GM23248 (cell line): ENCODE measurements at regions not wholly inside any gene's neighbourhood (a gene's known extent, or its start where the extent isn't known, plus 50 kb on each side); places are given as distances from the start of the nearest gene placed in this dataset.

Experiments used
- DNase-seq: peaks from one replicate; pipeline ENCODE4 v3.0.0-alpha.2; 2015
- H2AFZ ChIP-seq: fragments of 200-600 bp; sonication (generic); 2 replicates; pipeline ENCODE4 v1.6.1; 2016; ENCODE audit warnings: antibody characterized with exemption
- H3F3A ChIP-seq: fragments of 200-600 bp; sonication (generic); 2 replicates; pipeline ENCODE4 v1.6.1; 2016; ENCODE audit warnings: mild to moderate bottlenecking, antibody characterized with exemption, mixed run types; ENCODE audit not compliant: insufficient read depth
- H3K27ac ChIP-seq: fragments of 200-600 bp; sonication (generic); 2 replicates; pipeline ENCODE4 v1.5.1; 2016; ENCODE audit warnings: mild to moderate bottlenecking
- H3K27me3 ChIP-seq: fragments of 200-600 bp; sonication (generic); replicated peaks from 2 replicates; pipeline ENCODE4 v1.6.1; 2016; ENCODE audit warnings: mild to moderate bottlenecking; ENCODE audit not compliant: insufficient read depth
- H3K36me3 ChIP-seq: fragments of 200-600 bp; sonication (generic); 2 replicates; pipeline ENCODE4 v1.6.1; 2016; ENCODE audit warnings: low read depth, mild to moderate bottlenecking
- H3K4me1 ChIP-seq: fragments of 200-600 bp; sonication (generic); 2 replicates; pipeline ENCODE4 v1.6.1; 2016; ENCODE audit warnings: mild to moderate bottlenecking; ENCODE audit not compliant: insufficient read depth
- H3K4me2 ChIP-seq: fragments of 200-600 bp; sonication (generic); one replicate; pipeline ENCODE4 v1.6.1; 2016; ENCODE audit warnings: mild to moderate bottlenecking; ENCODE audit not compliant: unreplicated experiment
- H3K4me3 ChIP-seq: fragments of 200-600 bp; sonication (generic); 2 replicates; pipeline ENCODE4 v1.5.1; 2016; ENCODE audit warnings: mild to moderate bottlenecking
- H3K79me2 ChIP-seq: fragments of 200-600 bp; sonication (generic); 2 replicates; pipeline ENCODE4 v1.6.1; 2016; ENCODE audit warnings: mild to moderate bottlenecking; ENCODE audit not compliant: insufficient read depth
- H3K9ac ChIP-seq: fragments of 200-600 bp; sonication (generic); 2 replicates; pipeline ENCODE4 v1.6.1; 2016; ENCODE audit warnings: mild to moderate bottlenecking
- H3K9me2 ChIP-seq: fragments of 200-600 bp; sonication (generic); 2 replicates; pipeline ENCODE4 v1.6.1; 2016; ENCODE audit warnings: mixed run types, mild to moderate bottlenecking, moderate library complexity; ENCODE audit not compliant: insufficient read depth
- H3K9me3 ChIP-seq: fragments of 200-600 bp; sonication (generic); one replicate; pipeline ENCODE4 v1.6.1; 2017; ENCODE audit warnings: low read depth
- H4K20me1 ChIP-seq: fragments of 200-600 bp; sonication (generic); 2 replicates; pipeline ENCODE4 v1.6.0; 2016; ENCODE audit not compliant: insufficient read depth
- EZH2 ChIP-seq: fragments of 200-600 bp; sonication (generic); IDR thresholded peaks from 2 replicates; pipeline ENCODE4 v1.6.1; 2018; ENCODE audit warnings: antibody characterized with exemption, mild to moderate bottlenecking; ENCODE audit not compliant: insufficient read depth, poor library complexity, severe bottlenecking
- EZH2phosphoT487 ChIP-seq: fragments of 200-600 bp; sonication (generic); IDR thresholded peaks from 2 replicates; pipeline ENCODE4 v1.6.1; 2018; ENCODE audit warnings: antibody characterized with exemption, moderate library complexity, mild to moderate bottlenecking, low read depth; ENCODE audit not compliant: insufficient read depth
- WGBS, 2 experiments: methylation state at CpG; one replicate each; pipeline ENCODE4 v1.1.6; 2015 to 2017; ENCODE audit warnings: low lambda C conversion rate in 2 of 2, low coverage in 1 of 2; ENCODE audit errors: missing lambda C conversion rate in 2 of 2; 5-methylcytosine and 5-hydroxymethylcytosine counted together
- in situ Hi-C: fragments of 300-500 bp; cut with MboI; formaldehyde crosslinking; loops from 2 replicates; pipeline ENCODE4 v1.15.0; 2020

DNA sequence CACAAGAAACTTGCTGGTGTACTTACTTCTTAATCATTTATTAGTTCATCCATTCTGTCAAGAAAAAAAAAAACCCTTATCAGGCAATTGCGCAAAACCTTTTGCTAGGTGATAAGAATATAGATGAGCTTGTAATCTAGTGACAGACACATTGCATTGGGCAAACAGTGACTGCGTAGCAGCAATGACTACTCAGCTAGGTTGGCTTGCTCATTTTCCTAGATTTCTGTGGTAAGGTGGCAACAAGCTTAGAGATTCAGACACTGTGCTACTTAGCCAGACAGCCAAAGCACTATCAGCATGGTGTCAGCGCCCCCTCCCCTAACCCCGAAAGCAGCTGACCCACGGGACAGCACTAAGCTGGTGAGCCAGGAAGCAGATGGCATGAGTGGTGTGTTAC lies 203.1 kb downstream of the BARHL2 start:
- DNase-seq: no peak
- H3K79me2 ChIP-seq: no peaks in the 10 kb centered on the region
- H3K9me2 ChIP-seq: no peaks in the 10 kb centered on the region
- H4K20me1 ChIP-seq: no peaks in the 10 kb centered on the region
- H3K27me3 ChIP-seq: no peaks in the 10 kb centered on the region
- H3K4me3 ChIP-seq: no peak overlapping the region
- no peaks in the 10 kb centered on the region for H3K4me1 ChIP-seq
- WGBS, 2 experiments: 28 to 37% methylated on average over 5 of the region's 5 CpGs
- no peak overlapping the region for H2AFZ ChIP-seq
- H3F3A ChIP-seq: no peaks in the 10 kb centered on the region
- H3K27ac ChIP-seq: no peak overlapping the region
- no peak overlapping the region for H3K4me2 ChIP-seq
- H3K9ac ChIP-seq: no peak overlapping the region
- no peaks in the 10 kb centered on the region for H3K9me3 ChIP-seq
- in situ Hi-C loops: no loop called here
- H3K36me3 ChIP-seq: no peaks in the 10 kb centered on the region
- TF ChIP-seq EZH2phosphoT487: no peak
- TF ChIP-seq EZH2: no peak

DNA sequence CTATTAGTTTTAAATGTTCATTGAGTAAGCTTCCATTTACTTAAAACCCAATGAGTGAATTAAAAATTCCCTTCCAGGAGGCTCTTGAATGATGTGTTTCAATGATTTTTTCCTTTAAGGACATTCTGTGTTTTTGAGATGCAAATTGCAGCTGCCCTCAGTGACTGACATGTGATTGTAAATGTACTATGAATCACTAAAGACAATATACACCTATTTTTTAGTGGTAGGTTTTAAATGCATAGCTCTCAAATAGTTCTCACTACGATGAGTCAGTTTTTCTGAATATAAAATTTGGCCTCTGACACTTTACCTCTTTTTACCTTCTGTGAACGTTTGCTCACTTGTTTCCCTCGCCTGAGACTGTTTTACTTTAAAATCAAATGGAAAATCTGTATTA lies 204.7 kb downstream of the BARHL2 start:
- no peaks in the 10 kb centered on the region for H4K20me1 ChIP-seq
- in situ Hi-C loops: no loop called here
- DNase-seq: no peak

DNA sequence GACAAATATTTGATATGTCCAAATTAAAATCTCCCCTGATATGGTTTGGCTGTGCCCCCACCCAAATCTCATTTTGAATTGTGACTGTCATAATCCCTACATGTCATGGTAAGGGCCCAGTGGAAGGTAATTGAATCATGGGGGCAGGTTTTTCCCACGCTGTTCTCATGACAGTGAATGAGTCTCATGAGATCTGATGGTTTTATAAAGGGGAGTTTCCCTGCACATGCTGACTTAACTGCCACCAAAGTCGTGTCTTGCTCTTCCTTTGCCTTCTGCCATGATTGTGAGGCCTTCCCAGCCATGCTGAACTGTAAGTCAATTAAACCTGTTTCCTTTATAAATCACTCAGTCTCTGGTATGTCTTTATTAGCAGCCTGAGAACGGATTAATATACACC lies 207.0 kb downstream of the BARHL2 start:
- H3K79me2 ChIP-seq: no peaks in the 10 kb centered on the region
- H3K4me2 ChIP-seq: no peak overlapping the region
- H3K27me3 ChIP-seq: no peaks in the 10 kb centered on the region
- H3K4me3 ChIP-seq: no peak overlapping the region
- H3K4me1 ChIP-seq: no peaks in the 10 kb centered on the region
- no peak overlapping the region for H3K27ac ChIP-seq
- no peaks in the 10 kb centered on the region for H3F3A ChIP-seq
- DNase-seq: no peak
- no peaks in the 10 kb centered on the region for H3K9me2 ChIP-seq
- 0 to 3% methylated on average over 3 of the region's 3 CpGs for WGBS, 2 experiments
- no peak overlapping the region for H2AFZ ChIP-seq
- H4K20me1 ChIP-seq: no peaks in the 10 kb centered on the region
- no peaks in the 10 kb centered on the region for H3K36me3 ChIP-seq
- H3K9me3 ChIP-seq: no peaks in the 10 kb centered on the region
- no peak overlapping the region for H3K9ac ChIP-seq
- TF ChIP-seq EZH2: no peak
- TF ChIP-seq EZH2phosphoT487: no peak
- in situ Hi-C loops: no loop called here

More for the DNA sequence above, 204.7 kb downstream of the BARHL2 start:
- H3K4me3 ChIP-seq: no peak overlapping the region
- no peaks in the 10 kb centered on the region for H3F3A ChIP-seq
- no peaks in the 10 kb centered on the region for H3K4me1 ChIP-seq
- no peaks in the 10 kb centered on the region for H3K79me2 ChIP-seq
- no peak overlapping the region for H3K27ac ChIP-seq
- H3K27me3 ChIP-seq: no peaks in the 10 kb centered on the region
- no peak overlapping the region for H3K4me2 ChIP-seq
- TF ChIP-seq EZH2phosphoT487 (no peak), EZH2 (no peak)
- whole genome bisulfite sequencing, 2 experiments: 6 to 18% methylated on average over 3 of the region's 3 CpGs
- no peaks in the 10 kb centered on the region for H3K9me2 ChIP-seq
- H3K9me3 ChIP-seq: no peaks in the 10 kb centered on the region
- no peak overlapping the region for H2AFZ ChIP-seq
- no peak overlapping the region for H3K9ac ChIP-seq
- no peaks in the 10 kb centered on the region for H3K36me3 ChIP-seq

DNA sequence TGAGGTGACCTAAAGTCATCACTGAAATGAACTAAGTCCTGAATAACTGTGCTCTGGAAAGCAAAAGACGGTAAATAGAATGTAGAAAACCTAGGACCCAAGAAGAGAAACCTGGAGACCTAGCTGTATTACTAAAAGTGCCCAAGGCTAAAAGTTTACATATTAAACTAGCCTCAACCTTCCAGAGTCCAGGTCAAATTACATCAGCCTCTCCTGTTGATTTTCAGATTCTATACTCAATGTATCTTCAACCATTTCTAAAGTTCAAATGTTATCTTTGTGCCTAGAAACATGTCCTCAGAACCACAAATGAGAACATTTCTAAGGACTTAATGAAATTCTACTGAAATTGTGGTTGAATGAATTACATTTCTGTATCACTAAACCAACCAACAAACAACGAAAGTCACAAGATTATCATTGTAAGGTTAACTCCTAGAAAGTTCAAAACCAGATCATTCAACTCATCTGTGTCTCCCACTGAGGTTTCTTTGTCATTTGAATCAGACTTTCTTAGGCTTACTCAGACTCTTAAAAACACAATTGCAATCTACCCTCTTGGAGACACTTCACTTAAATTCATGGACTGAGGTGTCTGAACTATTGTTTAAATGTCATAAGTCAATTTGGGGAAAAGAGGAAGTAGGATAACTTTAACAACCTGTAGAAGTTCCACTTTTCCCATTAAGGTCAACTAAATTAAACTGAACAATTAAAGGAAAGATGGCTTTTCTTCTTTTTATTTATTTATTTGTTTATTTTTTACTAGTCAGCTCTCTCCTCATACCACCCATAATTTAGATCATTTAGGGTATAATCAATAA lies 207.7 kb downstream of the BARHL2 start:
- no peak for TF ChIP-seq EZH2phosphoT487
- TF ChIP-seq EZH2: no peak
- Histone ChIP-seq H3F3A (no peaks in the 10 kb centered on the region), H3K36me3 (no peaks in the 10 kb centered on the region), H2AFZ (no peak overlapping the region), H3K9me3 (no peaks in the 10 kb centered on the region), H3K9ac (no peak overlapping the region), H3K4me2 (no peak overlapping the region), H3K4me1 (no peaks in the 10 kb centered on the region), H3K79me2 (no peaks in the 10 kb centered on the region), H3K27me3 (no peaks in the 10 kb centered on the region), H4K20me1 (no peaks in the 10 kb centered on the region), H3K4me3 (no peak overlapping the region), H3K9me2 (no peaks in the 10 kb centered on the region), H3K27ac (no peak overlapping the region)
- in situ Hi-C loops: no loop called here
- WGBS, 2 experiments: 2 to 8% methylated on average over 2 of the region's 2 CpGs
- DNase-seq: no peak
